NCI-H524 treated with DMSO at 0.1 percent for 48 hours (cell line): ENCODE measurements at regions not wholly inside any gene's neighbourhood (a gene's known extent, or its start where the extent isn't known, plus 50 kb on each side); places are given as distances from the start of the nearest gene placed in this dataset.
"Not testable (repeated sequence)": the region's sequence is repeated elsewhere in the genome, so short reads cannot be mapped to it uniquely, and the experiment has no call there.

Experiments
- DNase-seq: peaks from one replicate; lab custom pipeline; 2025; lab: John Stamatoyannopoulos, UW

DNA sequence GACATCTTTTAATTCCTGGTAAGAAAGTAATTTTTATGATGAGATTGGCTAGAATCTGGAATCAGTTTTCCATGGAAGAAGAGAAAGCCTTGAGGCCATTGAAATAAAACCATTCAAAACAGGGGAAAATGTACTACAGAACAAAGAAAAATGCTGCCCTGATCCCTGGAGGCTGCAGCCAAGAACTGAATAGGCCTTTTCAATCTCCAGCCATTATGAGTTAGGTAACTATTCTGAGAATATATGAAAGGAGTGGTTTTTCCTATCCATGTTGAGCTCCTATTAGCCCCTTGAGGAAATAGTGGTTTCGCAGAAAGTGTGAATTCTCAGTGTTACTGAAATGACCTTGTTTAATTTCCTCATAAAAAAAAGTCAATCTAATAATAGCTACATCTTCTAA, 408.5 kb upstream of the GRAMD2B start:
- DNase-seq: no peak

- no peak for DNase-seq
These were observed 407.7 kb upstream of the GRAMD2B start for GRCh38 chr5:126015235-126016181.

- no peak for DNase-seq
These were observed 407.0 kb upstream of the GRAMD2B start for GRCh38 chr5:126016256-126016655.

DNA sequence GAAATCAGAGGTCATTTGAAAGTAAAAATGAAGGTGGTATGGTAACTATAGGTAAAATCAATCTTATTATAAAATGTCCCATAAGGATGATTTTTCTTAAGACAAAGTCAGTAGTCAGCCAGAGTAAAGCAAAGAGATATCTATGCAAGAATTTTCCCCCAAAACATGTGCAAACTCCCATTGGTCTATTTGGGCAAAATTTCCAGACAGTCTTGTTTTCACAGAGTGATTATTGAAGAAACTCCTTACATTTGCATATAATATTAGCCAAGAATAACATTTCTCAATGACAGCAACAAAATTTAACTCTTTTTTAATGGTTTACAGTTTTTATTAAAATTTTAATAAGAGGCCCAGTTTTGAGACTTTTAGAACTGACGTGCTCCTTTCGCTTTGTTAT, 406.1 kb upstream of the GRAMD2B start:
- no peak for DNase-seq

- DNase-seq: no peak
These were observed 402.4 kb upstream of the GRAMD2B start for GRCh38 chr5:126020770-126021169.

DNA sequence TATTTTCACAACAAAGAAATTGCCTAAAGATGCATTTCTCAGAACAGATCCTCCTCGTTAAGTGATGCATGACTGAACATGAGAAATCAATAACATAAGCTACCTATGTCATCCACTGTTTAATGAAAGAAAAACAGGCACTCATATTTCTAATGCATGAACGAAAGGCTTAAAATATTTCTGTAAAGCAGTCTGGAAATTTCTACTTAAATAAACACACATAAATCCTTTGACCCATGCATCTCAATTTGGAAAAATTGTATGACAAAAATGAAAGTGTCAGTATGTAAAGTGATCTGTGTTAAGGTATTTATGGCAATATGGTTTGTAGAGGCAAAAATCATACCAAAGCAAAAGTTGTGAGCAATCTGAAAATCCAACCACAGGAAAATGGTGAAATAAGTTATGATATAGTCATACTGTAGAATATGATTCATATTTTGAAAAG, 399.2 kb upstream of the GRAMD2B start:
- DNase-seq: no peak

DNA sequence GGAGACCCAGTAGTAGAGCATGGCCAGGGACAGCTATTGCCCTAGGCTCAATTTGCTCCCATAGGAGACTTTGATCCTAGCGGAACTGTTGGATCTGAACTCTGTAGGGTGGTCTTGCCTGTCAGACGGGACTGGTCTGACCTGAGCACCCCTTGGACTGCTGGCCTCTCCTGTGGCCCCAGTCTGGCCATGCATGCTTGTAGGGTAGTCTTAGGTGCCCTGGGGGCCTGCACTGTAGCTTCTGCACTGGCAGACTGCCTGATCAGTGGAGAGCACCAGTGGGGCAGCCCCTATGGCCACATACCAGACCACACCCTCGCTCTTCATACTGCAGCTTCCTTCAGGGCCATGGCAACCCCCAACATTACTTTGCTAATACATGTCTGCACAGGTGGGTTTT, 396.1 kb upstream of the GRAMD2B start:
- DNase-seq: no peak

DNA sequence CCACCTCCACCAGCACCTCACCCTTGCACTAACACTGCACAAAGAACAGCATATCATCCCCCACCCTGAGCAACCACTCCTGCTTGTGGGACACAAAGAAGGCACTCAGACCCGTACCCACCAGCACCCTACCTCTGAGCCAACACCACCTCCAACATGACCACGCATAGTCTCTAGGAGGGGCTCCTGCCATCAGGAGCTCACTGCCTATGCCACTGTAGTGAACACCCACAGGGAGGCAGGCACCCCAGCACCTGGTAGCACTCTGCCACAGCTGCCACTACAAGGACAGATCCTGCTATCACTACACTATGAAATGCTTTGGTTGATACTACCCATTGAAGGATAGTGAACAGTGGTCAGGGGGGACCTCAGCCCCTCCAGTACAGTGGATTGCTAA, 395.6 kb upstream of the GRAMD2B start:
- DNase-seq: no peak

GRCh38 chr5:126028336-126028735, 394.9 kb upstream of the GRAMD2B start:
- DNase-seq: no peak

DNA sequence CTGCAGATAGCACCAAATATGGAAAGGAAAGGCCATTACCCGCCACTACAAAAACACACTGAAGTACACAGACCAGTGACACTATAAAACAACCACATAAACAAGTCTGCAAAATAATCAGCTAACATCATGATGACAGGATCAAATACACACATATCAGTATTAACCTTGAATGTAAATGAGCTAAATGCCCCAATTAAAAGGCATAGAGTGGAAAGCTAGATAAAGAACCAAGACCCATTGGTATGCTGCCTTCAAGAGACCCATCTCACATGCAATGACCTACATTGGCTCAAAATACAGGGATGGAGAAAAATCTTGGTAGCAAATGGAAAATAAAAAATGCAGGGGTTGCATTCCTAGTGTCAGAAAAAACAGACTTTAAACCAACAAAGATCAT, 393.9 kb upstream of the GRAMD2B start:
- DNase-seq: not testable (repeated sequence)

DNA sequence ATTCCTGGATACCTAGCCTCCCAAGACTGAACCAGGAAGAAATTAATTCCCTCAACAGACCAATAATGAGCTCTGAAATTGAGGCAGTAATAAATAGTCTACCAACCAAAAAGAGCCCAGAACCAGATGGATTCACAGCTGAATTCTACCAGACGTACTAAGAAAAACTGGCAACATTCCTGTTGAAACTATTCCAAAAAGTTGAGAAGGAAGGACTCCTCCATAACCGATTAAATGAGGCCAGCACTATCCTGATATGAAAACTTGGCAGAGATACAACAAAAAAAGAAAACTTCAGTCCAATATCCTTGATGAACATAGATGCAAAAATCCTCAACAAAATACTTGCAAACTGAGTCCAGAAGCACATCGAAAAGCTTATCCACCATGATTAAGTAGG, 392.5 kb upstream of the GRAMD2B start:
- no peak for DNase-seq

- no peak for DNase-seq
These were observed 391.1 kb upstream of the GRAMD2B start for GRCh38 chr5:126031989-126032716.

GRCh38 chr5:126043688-126044087, 379.5 kb upstream of the GRAMD2B start:
- DNase-seq: no peak

DNA sequence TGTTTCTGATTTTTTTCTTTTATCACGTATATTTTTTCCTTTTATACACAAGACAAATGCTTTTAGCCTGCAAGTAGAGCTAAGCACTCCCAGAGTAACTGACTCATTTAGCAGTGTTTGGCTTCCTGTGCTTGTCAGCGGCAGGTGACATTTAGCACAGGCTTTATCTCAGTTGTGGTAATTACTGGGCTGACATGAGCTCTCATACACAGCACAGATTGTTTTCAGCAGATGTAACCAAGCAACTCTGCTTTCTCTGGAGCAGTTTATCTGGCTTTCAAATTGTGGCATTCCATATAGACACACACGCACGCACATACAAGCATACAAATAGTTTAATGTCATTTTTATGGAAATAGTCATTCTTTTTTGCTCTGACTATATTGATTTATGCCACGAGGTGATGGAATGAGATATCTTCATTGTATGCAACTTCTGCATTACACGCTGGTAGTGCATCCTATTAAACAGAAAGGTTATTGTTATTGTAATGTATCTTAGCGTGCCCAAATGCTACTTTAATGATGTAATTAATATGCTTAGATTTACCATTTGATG, 379.0 kb upstream of the GRAMD2B start:
- no peak for DNase-seq

- no peak for DNase-seq
These were observed 378.2 kb upstream of the GRAMD2B start for GRCh38 chr5:126044931-126045565.

- DNase-seq: no peak
These were observed 376.9 kb upstream of the GRAMD2B start for GRCh38 chr5:126046318-126046717.

- no peak for DNase-seq
These were observed 376.2 kb upstream of the GRAMD2B start for GRCh38 chr5:126046846-126047571.

DNA sequence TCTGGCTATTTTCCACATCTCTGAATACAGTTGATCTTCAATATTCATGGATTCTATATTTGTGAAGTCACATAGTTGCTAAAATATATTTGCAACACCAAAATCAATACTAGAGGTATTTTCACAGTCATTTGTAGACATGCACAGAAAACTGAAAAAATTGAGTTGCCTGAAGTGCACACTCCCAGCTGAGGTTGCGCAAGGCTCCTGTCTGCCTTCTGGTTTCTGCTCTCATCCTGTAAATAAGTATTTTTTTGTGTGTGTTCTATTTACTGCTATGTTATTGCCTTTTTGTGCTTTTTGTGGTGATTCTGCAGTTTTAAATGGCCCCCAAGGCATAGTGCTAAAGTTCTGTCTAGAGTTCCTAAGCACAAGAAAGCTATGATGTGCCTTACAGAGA, 371.1 kb upstream of the GRAMD2B start:
- no peak for DNase-seq

- DNase-seq: no peak
These were observed 370.4 kb upstream of the GRAMD2B start for GRCh38 chr5:126052791-126053190.

GRCh38 chr5:126053630-126054029, 369.6 kb upstream of the GRAMD2B start:
- DNase-seq: no peak

DNA sequence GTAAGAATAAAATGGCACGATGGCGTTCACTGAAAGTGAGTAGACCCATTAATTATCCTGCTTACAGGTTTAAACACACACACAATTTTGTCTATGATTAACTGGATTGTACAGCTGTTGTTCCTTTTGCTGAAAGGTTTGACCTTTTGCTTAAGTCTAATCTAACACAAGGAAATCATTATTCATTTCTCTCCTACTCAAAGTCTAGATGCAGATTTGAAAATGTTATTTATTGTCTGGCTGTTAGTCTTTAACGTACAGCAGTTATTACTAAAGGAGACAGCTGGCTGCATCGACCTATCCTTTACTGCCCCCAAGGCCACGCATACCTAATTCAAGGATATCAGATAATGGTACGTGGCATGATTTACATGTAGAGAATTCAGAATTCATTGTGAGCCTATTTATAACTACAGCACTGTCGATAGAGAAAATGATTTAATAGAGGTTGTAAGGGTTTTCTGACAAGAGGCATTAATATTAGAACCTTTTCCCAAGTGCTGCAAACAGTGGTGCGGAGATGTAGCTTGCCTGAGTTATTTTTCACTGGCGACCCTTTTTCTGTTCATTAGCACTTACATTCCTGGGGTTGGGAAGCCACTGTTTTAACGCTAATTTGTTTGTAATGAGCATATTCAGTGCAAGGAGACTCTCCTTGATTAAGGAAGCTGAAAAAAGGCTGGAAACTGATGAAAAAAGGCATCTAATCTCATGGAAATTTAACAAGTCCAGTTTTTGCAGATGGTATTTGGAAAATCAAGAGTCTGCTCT, 368.4 kb upstream of the GRAMD2B start:
- DNase-seq: peak; percentile 10
